ENCODE measurements at regions not wholly inside any gene's neighbourhood (a gene's known extent, or its start where the extent isn't known, plus 50 kb on each side); places are given as distances from the start of the nearest gene placed in this dataset.

DNA sequence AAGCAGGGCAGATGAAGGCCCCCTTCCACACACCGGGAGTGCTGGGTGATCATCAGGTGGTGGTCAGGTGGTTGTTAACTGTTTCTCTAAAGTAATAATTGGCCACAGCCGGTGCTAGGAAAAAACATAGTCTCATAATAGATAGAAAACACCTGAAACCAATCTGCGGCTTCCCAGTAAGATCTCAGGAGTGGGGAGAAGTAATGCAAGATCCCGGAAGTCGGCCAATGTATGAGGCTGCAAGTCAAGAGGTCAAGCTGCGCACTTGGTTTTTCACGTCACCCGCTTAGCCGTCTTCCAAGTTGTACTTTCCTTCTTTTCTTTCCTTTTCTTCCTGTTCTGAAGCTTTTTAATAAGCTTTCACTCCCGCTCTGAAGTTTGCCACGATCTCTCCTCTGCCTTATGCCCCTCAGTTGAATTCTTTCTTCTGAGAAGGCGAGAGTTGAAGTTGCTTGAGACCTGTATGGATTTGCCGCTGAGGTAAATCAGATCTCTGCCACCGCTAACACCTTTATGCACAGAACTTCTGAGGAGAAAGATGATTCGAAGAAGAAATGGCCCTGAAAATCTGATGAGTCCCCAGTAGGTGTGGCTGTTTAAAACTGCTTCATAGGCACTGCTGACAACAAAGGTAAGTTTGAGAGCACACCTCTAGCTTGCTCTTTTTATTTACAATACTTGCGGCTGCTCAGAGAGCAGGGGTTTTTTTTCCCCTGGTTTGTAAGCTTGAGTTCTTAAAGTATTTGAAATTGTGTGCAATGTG is 406.6 kb downstream of the FAM170A start:
- Histone ChIP-seq H3K9me3 (no peaks in the 10 kb centered on the region), H3K4me3 (no peak overlapping the region), H3K27ac (no peak overlapping the region), H3K27me3 (replicated peaks; ENCODE audit: insufficient read depth) (no peaks in the 10 kb centered on the region), H3K36me3 (no peaks in the 10 kb centered on the region), H3K4me1 (ENCODE audit: control insufficient read depth in 1 of 2, low read depth in 2 of 2) (no peaks in the 10 kb centered on the region)
- no peak for ATAC-seq (ENCODE audit: insufficient number of reproducible peaks, low FRiP score, low read depth)
- DNase-seq (ENCODE audit: low spot score) = no peak
- no peak for TF ChIP-seq CTCF (IDR thresholded peaks at IDR 0.05)

DNA sequence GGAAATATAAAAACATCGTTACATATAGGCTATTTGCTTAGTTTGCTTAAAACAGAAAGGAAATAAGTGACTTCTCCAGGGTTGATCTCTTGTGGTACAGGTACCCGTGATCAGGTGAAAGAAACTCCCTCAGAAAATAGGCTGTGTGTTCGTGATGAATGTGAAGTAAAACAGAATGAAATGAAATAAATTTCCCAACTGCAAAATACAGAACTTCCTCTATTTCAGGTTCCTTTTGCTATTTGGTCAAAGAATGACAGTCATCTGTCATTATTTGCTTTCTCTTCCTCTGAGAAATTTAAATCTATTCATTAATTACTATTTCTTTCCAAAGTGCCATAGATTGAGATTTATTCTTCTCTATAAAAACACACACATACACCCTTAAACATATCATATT is 408.1 kb downstream of the FAM170A start:
- no peaks in the 10 kb centered on the region for H3K4me1 ChIP-seq (ENCODE audit: control insufficient read depth in 1 of 2, low read depth in 2 of 2)
- H3K9me3 ChIP-seq = no peaks in the 10 kb centered on the region
- H3K36me3 ChIP-seq = no peaks in the 10 kb centered on the region
- no peak overlapping the region for H3K4me3 ChIP-seq
- H3K27me3 ChIP-seq (replicated peaks; ENCODE audit: insufficient read depth) = no peaks in the 10 kb centered on the region
- no peak for ATAC-seq (ENCODE audit: insufficient number of reproducible peaks, low FRiP score, low read depth)
- H3K27ac ChIP-seq = no peak overlapping the region
- no peak for DNase-seq (ENCODE audit: low spot score)
- TF ChIP-seq CTCF (IDR thresholded peaks at IDR 0.05) = no peak

GRCh38 chr5:120039111-120039510 is 409.8 kb downstream of the FAM170A start:
- no peaks in the 10 kb centered on the region for H3K27me3 ChIP-seq (replicated peaks; ENCODE audit: insufficient read depth)
- no peak overlapping the region for H3K27ac ChIP-seq
- no peaks in the 10 kb centered on the region for H3K36me3 ChIP-seq
- no peak overlapping the region for H3K4me3 ChIP-seq
- DNase-seq (ENCODE audit: low spot score) (no peak), ATAC-seq (ENCODE audit: insufficient number of reproducible peaks, low FRiP score, low read depth) (no peak)
- H3K9me3 ChIP-seq = no peaks in the 10 kb centered on the region
- TF ChIP-seq CTCF (IDR thresholded peaks at IDR 0.05) = no peak
- no peaks in the 10 kb centered on the region for H3K4me1 ChIP-seq (ENCODE audit: control insufficient read depth in 1 of 2, low read depth in 2 of 2)

- H3K27ac ChIP-seq = no peak overlapping the region
- no peak for DNase-seq (ENCODE audit: low spot score)
- no peak for TF ChIP-seq CTCF (IDR thresholded peaks at IDR 0.05)
- H3K36me3 ChIP-seq = no peaks in the 10 kb centered on the region
- H3K4me1 ChIP-seq (ENCODE audit: control insufficient read depth in 1 of 2, low read depth in 2 of 2) = no peaks in the 10 kb centered on the region
- no peaks in the 10 kb centered on the region for H3K9me3 ChIP-seq
- no peaks in the 10 kb centered on the region for H3K27me3 ChIP-seq (replicated peaks; ENCODE audit: insufficient read depth)
- H3K4me3 ChIP-seq = no peak overlapping the region
- no peak for ATAC-seq (ENCODE audit: insufficient number of reproducible peaks, low FRiP score, low read depth)
Observed at GRCh38 chr5:120043431-120043830, 414.1 kb downstream of the FAM170A start.

GRCh38 chr5:120052916-120053828 is 410.9 kb upstream of the PRR16 start:
- DNase-seq (ENCODE audit: low spot score) = no peak
- H3K27ac ChIP-seq = peak overlapping the region; percentile 80 to 90
- ATAC-seq (ENCODE audit: insufficient number of reproducible peaks, low FRiP score, low read depth) = peak; percentile 70
- peaks cover 12 to 33% of the 10 kb centered on the region in 2 donors for H3K4me1 ChIP-seq (ENCODE audit: control insufficient read depth in 1 of 2, low read depth in 2 of 2)
- no peaks in the 10 kb centered on the region for H3K27me3 ChIP-seq (replicated peaks; ENCODE audit: insufficient read depth)
- no peak for TF ChIP-seq CTCF (IDR thresholded peaks at IDR 0.05)
- peak overlapping the region; percentile 46 for H3K4me3 ChIP-seq
- no peaks in the 10 kb centered on the region for H3K9me3 ChIP-seq
- no peaks in the 10 kb centered on the region for H3K36me3 ChIP-seq
